ENCODE measurements at regions not wholly inside any gene's neighbourhood (a gene's known extent, or its start where the extent isn't known, plus 50 kb on each side); places are given as distances from the start of the nearest gene placed in this dataset.

DNA sequence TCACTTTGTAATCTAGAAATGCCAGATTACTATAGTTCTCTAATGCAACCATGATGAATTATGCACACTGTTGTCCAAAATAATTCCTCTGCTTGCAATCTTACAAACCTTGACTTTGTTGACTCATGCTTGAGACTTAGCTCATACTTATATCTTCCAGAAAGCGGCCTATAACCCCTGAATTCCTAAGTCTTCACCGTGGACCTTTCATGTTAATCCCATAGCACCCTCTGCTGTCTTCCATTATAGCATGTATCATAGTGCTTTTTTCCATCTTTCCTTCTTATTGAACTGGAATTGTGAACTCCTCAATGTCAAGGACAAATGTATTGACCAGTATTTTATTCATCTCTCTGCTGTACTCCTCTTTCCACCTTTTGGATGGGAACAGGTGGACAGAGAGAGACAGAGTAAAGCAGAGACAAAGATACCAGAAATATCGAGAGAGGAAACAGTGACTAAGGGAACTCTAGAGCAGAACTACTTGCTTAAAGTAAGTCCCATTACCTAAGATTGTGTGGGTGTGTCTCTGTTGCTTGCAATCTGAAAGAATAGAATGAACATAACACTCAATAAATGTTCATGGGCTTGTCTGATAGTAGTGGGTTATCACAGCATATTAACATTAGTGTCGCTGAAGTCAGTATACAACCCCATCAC is 110.0 kb downstream of the LURAP1L start:
- no peak for TF ChIP-seq JUN (CRISPR knock-in tag; IDR thresholded peaks at IDR 0.05)
- no peak for TF ChIP-seq SP1 (CRISPR knock-in tag; conservative IDR thresholded peaks at IDR 0.05)
- no peak for TF ChIP-seq ZNF317 (CRISPR knock-in tag; IDR thresholded peaks at IDR 0.05; ENCODE audit: borderline replicate concordance, low read depth)
- no peak for TF ChIP-seq ZNF138 (CRISPR knock-in tag; conservative IDR thresholded peaks at IDR 0.05)
- TF ChIP-seq, protein P1, sequence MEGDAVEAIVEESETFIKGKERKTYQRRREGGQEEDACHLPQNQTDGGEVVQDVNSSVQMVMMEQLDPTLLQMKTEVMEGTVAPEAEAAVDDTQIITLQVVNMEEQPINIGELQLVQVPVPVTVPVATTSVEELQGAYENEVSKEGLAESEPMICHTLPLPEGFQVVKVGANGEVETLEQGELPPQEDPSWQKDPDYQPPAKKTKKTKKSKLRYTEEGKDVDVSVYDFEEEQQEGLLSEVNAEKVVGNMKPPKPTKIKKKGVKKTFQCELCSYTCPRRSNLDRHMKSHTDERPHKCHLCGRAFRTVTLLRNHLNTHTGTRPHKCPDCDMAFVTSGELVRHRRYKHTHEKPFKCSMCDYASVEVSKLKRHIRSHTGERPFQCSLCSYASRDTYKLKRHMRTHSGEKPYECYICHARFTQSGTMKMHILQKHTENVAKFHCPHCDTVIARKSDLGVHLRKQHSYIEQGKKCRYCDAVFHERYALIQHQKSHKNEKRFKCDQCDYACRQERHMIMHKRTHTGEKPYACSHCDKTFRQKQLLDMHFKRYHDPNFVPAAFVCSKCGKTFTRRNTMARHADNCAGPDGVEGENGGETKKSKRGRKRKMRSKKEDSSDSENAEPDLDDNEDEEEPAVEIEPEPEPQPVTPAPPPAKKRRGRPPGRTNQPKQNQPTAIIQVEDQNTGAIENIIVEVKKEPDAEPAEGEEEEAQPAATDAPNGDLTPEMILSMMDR (IDR thresholded peaks at IDR 0.05): no peak
- TF ChIP-seq ETV6 (CRISPR knock-in tag; IDR thresholded peaks at IDR 0.05): no peak
- TF ChIP-seq, protein P2, sequence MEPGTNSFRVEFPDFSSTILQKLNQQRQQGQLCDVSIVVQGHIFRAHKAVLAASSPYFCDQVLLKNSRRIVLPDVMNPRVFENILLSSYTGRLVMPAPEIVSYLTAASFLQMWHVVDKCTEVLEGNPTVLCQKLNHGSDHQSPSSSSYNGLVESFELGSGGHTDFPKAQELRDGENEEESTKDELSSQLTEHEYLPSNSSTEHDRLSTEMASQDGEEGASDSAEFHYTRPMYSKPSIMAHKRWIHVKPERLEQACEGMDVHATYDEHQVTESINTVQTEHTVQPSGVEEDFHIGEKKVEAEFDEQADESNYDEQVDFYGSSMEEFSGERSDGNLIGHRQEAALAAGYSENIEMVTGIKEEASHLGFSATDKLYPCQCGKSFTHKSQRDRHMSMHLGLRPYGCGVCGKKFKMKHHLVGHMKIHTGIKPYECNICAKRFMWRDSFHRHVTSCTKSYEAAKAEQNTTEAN (CRISPR knock-in tag; IDR thresholded peaks at IDR 0.05): no peak
- TF ChIP-seq, protein P3, sequence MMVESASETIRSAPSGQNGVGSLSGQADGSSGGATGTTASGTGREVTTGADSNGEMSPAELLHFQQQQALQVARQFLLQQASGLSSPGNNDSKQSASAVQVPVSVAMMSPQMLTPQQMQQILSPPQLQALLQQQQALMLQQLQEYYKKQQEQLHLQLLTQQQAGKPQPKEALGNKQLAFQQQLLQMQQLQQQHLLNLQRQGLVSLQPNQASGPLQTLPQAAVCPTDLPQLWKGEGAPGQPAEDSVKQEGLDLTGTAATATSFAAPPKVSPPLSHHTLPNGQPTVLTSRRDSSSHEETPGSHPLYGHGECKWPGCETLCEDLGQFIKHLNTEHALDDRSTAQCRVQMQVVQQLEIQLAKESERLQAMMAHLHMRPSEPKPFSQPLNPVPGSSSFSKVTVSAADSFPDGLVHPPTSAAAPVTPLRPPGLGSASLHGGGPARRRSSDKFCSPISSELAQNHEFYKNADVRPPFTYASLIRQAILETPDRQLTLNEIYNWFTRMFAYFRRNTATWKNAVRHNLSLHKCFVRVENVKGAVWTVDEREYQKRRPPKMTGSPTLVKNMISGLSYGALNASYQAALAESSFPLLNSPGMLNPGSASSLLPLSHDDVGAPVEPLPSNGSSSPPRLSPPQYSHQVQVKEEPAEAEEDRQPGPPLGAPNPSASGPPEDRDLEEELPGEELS (CRISPR knock-in tag; IDR thresholded peaks at IDR 0.05): no peak
- TF ChIP-seq, protein P4, sequence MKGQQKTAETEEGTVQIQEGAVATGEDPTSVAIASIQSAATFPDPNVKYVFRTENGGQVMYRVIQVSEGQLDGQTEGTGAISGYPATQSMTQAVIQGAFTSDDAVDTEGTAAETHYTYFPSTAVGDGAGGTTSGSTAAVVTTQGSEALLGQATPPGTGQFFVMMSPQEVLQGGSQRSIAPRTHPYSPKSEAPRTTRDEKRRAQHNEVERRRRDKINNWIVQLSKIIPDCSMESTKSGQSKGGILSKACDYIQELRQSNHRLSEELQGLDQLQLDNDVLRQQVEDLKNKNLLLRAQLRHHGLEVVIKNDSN (CRISPR knock-in tag; IDR thresholded peaks at IDR 0.05): no peak
- TF ChIP-seq, protein P5, sequence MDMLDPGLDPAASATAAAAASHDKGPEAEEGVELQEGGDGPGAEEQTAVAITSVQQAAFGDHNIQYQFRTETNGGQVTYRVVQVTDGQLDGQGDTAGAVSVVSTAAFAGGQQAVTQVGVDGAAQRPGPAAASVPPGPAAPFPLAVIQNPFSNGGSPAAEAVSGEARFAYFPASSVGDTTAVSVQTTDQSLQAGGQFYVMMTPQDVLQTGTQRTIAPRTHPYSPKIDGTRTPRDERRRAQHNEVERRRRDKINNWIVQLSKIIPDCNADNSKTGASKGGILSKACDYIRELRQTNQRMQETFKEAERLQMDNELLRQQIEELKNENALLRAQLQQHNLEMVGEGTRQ (CRISPR knock-in tag; IDR thresholded peaks at IDR 0.05): no peak
- TF ChIP-seq, protein P6, sequence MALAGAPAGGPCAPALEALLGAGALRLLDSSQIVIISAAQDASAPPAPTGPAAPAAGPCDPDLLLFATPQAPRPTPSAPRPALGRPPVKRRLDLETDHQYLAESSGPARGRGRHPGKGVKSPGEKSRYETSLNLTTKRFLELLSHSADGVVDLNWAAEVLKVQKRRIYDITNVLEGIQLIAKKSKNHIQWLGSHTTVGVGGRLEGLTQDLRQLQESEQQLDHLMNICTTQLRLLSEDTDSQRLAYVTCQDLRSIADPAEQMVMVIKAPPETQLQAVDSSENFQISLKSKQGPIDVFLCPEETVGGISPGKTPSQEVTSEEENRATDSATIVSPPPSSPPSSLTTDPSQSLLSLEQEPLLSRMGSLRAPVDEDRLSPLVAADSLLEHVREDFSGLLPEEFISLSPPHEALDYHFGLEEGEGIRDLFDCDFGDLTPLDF (CRISPR knock-in tag; IDR thresholded peaks at IDR 0.05): no peak
- TF ChIP-seq, protein P7, sequence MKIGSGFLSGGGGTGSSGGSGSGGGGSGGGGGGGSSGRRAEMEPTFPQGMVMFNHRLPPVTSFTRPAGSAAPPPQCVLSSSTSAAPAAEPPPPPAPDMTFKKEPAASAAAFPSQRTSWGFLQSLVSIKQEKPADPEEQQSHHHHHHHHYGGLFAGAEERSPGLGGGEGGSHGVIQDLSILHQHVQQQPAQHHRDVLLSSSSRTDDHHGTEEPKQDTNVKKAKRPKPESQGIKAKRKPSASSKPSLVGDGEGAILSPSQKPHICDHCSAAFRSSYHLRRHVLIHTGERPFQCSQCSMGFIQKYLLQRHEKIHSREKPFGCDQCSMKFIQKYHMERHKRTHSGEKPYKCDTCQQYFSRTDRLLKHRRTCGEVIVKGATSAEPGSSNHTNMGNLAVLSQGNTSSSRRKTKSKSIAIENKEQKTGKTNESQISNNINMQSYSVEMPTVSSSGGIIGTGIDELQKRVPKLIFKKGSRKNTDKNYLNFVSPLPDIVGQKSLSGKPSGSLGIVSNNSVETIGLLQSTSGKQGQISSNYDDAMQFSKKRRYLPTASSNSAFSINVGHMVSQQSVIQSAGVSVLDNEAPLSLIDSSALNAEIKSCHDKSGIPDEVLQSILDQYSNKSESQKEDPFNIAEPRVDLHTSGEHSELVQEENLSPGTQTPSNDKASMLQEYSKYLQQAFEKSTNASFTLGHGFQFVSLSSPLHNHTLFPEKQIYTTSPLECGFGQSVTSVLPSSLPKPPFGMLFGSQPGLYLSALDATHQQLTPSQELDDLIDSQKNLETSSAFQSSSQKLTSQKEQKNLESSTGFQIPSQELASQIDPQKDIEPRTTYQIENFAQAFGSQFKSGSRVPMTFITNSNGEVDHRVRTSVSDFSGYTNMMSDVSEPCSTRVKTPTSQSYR (CRISPR knock-in tag; IDR thresholded peaks at IDR 0.05): no peak

Measured in WTC11 (cell line).